Inflammatory macrophage treated with lipopolysaccharide for 1 hour (primary cell): ENCODE measurements at regions not wholly inside any gene's neighbourhood (a gene's known extent, or its start where the extent isn't known, plus 50 kb on each side); places are given as distances from the start of the nearest gene placed in this dataset.
A peak's percentile ranks its signal among the peaks of the same experiment; 100 is the strongest.

Source experiments
- DNase-seq, 2 donors: peaks; one replicate each; pipeline ENCODE4 v3.0.0-alpha.2; 2020 to 2022

DNA sequence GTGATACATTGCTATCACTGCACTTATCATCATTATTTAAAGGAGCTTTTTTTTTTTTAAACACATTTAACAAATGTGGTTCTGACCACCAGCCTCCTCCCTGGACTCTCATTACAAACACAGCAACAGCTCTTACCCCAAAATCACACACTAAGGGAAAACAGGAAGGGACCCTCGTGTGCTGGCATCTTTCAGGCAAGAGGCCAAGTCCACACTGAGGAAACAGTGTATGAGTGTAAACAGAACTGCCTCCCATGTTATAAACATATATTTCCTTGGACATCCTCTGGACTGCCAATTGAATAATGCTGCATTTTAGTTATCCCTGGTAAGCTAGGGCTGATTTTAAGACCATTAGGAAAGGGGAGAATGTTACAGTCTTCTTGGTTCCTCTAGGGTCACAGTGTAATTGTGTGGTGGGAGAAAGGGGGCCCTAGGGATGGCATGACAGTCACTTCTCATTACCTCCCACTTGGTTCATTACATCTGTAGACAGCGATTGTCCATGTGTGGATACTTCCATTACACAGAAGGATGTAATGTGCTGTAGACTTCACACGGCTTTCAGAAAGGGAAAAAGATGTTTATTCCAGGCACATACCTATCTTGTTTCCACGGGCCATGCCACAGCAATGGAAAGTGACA lies 244.6 kb upstream of the TET2 start:
- no peak for DNase-seq

GRCh38 chr4:104905065-104905464 lies 241.6 kb upstream of the TET2 start:
- DNase-seq = peak in 1 of 2 donors; percentile 9

DNA sequence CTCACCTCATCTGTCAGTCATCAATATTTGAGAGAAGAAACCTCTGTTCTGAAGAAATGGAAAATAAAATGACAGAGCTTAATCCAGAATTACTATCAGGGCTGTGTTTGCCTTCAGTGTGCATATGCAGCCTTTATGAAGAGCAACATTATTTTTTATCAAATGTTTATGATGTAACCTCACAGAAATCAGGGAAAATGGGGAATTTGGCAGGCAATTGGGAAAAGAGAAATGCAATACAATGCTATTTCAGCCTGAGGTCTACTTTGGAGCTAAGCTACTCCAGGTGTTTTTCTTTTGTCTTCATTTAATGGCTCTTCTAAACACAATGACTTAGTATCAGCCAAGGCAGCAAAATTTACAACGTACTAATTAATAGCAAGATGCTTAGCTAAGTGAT lies 241.1 kb upstream of the TET2 start:
- DNase-seq = no peak

GRCh38 chr4:104906276-104906675 lies 240.4 kb upstream of the TET2 start:
- DNase-seq = no peak

- no peak for DNase-seq
Observed at GRCh38 chr4:104907074-104907649, 239.5 kb upstream of the TET2 start.

DNA sequence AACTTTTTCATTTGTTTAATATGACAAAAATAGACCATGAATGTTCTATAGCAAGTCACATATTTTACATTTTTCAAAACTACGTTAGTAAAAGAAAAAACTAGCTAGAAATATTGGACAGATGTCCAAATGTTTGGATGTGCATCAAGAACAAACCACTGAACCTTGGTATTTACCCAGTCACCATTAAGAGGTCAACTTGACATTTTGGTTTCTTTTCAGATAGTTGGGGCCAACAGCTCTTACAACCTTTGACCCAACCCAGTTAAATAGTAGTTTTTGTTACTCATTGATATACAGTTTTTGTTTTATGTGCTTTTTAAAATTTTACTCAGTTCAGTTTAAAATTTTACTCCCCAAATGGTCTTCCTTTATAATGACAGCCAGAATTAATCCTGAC lies 238.7 kb upstream of the TET2 start:
- no peak for DNase-seq

DNA sequence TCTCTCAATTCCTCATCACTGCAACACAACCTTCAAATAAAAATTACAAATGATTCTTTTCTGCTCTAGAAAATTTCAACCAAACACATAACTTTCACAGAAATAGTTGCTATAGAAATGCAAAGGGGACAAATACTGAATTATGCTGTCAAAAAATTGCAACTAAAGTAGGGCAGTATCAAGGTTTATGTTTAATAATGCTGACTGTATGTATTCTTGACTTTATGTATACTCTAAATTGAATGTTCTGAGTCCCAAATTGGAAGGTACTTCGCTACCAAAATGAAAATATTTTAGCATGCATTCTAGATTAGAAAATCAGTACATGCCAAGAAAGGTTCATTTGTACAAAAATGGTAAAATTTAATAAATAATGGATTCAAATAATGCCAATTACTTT lies 237.3 kb upstream of the TET2 start:
- DNase-seq = no peak

DNA sequence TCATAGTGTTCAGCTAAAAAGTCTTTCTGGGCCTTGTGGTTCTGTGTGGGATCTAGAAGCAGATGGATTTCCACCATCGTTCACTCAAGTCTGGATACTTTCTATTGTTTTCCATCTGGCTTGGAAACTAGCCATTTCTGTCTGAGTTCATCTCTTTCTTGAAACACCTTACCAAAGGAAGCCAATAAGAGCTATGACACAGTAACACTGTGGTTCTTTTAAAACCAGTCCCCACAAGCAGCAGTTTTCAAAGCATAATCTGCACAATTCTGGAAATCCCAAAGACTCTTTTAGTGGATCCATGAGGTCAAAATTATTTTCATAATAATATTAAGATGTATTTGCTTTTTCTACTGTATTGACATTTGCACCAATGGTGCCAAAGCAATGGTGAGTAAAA lies 234.2 kb upstream of the TET2 start:
- DNase-seq = no peak

DNA sequence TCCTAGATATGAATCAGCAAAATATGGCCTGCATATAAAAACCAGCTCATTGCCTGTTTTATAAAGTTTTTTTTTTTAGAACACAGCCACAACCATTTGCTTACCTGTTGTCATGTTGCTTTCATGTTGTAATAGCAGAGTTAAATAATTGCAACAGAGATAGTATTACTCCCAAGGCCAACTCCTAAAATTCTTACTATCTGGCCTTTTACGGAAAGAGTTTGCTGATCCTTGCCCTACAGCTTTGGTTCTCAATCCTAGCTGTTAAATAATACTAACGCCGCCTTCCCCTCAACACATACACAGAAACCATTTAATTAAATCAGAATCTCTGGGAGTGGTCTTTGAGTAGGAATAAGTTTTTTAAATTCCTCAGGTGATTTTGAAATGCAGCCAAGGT lies 231.3 kb upstream of the TET2 start:
- DNase-seq = no peak

- DNase-seq = no peak
Observed at GRCh38 chr4:104915864-104916263, 230.8 kb upstream of the TET2 start.

DNA sequence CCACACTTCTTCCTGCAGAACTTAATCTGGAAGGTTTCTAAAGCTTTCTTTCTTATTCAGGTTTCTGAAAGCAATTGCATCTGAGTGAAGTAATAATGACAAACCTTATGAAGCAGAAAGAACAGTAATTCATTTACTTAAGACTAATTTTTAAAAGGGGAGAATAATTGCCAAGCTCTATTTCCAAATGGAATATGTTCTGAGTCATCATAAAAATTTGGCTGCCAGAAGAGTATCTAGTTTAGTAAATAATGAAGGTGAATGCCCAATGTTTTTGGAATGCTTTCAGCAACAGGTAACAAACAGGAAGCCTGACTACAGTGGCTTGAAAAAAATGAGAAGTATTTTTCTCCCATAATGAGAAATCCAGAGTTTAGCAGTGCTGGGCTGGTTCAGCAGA lies 227.3 kb upstream of the TET2 start:
- no peak for DNase-seq

GRCh38 chr4:104930298-104930697 lies 216.4 kb upstream of the TET2 start:
- DNase-seq = no peak

DNA sequence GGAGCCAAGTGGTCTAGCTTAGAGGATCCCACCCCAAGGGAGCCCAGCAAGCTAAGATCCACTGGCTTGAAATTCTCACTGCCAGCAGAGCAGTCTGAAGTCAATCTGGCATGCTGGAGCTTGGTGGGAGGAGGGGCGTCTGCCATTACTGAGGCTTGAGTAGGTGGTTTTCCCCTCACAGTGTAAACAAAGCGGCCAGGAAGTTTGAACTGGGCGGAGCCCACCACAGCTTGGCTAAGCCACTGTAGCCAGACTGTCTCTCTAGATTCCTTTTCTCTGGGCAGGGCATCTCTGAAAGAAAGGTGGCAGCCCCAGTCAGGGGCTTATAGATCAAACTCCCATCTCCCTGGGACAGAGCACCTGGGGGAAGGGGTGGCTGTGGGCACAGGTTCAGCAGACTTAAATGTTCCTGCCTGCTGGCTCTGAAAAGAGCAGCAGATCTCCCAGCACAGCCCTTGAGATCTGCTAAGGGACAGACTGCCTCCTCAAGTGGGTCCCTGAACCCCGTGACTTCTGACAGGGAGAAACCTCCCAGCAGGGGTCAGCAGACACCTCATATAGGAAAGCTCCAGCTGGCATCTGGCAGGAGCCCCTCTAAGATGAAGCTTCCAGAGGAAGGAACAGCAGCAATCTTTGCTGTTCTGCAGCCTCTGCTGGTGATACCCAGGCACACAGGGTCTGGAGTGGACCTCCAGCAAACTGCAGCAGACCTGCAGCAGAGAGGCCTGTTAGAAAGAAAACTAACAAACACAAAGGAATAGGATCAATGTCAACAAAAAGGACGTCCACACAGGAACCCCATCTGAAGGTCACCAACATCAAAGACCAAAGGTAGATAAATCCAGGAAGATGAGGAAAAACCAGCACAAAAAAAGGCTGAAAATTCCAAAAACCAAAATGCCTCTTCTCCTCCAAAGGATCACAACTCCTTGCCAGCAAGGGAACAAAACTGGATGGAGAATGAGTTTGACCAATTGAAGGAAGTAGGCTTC lies 215.6 kb upstream of the TET2 start:
- peak; percentile 24 to 45 for DNase-seq

GRCh38 chr4:104938624-104939023 lies 208.1 kb upstream of the TET2 start:
- DNase-seq = no peak

DNA sequence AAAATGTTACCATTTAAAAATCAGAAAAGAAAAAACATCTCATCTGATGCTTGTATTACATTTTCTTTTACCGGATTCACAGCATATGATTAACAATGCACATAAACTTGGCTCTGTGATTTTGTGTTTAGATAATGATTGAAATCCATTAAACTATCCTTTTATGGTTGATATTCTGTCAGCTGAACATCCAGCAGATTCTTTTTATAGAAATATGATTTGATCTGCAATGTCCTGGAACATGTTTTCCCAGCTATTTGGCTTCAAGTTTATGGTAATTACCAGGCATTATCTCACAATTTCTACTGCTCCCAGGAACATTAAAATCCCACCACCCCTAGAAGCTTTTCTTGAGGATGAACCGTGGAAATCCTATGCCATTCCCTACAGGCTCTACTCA lies 205.7 kb upstream of the TET2 start:
- DNase-seq = no peak

- DNase-seq = no peak
Observed at GRCh38 chr4:104941661-104942062, 205.0 kb upstream of the TET2 start.

DNA sequence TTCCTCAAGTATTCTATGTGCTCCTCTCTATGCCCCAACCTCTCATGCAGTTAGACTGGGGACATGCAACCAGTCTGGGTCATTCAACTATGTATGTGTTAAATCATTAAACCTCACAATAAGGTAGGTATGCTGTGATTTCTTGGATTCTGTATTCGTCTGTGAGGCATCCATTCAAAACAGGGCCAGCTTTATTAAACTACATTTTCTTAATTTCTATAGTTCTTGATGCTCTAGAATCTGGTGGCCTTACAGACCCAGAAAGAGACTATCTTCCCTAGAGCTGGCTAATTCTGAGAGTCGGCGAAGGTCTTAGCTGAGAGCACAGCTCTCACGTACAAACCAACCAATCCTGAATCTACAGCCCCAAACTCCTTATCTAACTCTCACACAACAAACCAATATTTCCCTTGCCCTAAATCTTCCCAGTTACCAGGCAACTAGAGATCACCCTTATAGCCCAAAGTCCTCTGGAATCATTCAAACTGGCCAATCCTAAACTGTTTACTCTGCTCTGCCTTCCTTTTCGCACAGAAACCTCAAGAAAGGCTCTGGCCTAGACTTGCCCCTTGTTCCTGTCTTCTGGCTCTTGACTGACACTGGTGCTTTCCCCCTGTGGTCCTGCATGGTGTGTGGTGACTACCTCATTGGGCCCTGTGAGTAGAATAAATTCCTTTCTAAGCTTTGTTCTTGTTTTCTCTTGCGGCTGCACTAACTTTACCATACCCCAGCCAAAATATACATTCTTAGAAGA lies 203.5 kb upstream of the TET2 start:
- DNase-seq = no peak

DNA sequence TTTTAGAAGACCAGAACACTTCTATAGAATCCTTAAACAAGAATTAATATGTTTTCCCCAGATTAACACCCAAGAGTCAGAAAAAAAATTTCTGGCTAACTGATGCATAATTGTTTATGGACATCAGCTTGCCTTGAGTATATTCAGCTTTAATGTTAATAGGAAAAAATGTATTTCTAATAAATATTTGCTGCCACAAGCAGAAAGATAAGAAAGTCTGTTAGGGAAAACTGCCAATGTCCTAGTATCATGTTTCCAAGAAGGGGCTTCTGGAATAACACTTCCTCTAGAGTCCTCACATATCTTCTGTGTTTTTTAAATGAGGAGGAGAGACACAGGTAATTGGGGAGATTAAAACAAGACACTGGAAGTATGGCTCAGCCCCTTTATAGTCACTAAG lies 202.1 kb upstream of the TET2 start:
- DNase-seq = no peak

DNA sequence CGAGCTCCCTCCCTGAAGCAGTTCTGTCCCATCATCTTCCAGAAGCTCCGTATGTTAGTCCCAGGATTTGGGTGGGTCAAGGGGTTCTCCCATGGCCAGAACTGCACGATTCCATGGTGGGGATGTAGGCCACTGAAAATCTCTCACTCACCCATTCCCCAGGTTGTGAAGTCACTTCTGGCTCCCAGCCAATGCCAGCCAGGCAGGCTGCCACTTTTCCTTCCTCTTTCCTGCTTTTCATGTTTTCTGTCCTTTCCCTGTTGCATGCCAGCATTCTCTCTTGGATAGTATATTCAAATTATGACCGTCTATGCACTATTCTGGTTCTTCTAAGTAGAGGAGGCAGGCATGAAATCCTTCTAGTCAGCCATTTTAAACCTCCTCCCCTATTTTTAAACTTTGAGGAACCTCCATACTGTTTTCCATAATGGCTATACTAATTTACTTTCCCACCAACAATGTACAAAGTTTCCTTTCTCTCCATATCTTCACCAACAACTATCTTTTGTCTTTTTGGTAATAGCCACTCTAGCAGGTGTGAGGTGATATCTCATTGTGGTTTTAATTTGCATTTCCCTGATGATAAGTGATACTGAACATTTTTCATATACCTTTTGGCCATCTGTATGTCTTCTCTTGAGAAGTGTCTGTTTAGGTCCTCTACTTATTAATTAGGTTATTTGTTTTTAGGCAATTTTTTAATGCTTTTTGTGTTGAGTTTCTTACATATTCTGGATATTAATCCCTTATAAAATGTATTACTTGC lies 182.1 kb upstream of the TET2 start:
- DNase-seq = no peak

DNA sequence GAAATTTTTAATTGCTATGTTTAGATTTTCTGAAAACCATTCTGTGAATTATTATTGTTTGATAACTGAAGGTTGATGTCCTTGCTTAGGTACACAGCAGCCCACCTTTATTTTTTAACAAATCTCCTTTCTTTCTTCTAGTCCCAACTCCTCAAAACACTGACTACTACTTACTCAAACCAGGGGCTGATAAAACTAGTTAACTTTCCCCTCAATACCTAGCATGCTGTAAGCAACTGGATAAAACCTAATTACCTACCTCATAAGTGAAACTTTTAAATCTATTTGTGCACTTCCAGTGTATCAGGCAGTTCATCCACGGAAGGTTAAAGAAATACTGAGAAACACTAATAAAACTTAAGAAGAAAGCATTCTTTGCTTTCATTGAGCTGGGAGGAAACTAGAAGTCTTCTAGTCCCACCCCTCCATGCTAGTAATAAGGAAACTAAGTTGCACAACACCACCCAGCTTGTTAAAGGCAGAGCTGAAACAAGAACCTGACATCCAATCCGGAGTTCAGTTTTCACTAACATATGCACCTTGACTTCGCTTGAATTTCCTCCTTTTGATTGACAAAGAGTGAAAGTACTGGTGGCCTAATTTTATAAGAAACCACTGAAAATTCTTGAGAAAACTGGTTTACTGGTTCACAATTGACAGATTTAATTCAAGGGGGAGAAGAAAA lies 180.2 kb upstream of the TET2 start:
- DNase-seq = peak; percentile 70 to 90

DNA sequence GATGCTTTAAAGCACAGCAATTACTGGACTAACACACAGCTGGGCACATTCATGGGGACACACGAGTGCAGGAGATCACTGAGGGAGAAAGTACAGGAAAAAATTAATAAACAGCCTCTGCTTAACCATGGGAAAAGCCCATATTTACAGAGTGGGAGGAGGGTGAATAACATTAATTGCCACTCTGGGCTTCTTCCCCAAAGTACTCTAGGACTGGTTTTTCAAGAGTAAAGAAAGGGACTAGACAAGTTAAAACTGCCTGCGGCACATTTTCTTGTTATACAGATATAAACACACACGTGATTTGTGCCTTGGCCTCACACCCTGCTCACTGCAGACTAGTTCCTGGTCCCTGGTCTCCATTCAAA lies 179.7 kb upstream of the TET2 start:
- DNase-seq = peak; percentile 55 to 57
